Esophagus mucosa (tissue), 1 donor: ENCODE measurements at regions not wholly inside any gene's neighbourhood (a gene's known extent, or its start where the extent isn't known, plus 50 kb on each side); places are given as distances from the start of the nearest gene placed in this dataset.
A peak's percentile ranks its signal among the peaks of the same experiment; 100 is the strongest.
"Not testable (repeated sequence)": the region's sequence is repeated elsewhere in the genome, so short reads cannot be mapped to it uniquely, and the experiment has no call there.

Experiments
- ATAC-seq: fragments of 200-7000 bp; cut with Tn5 transposase; one replicate; pipeline ENCODE4 v1.9.1; 2020
- donor health status: DM: yes; HTN: yes; CAD: no.

GRCh38 chr7:119127706-119128105 is 903.2 kb downstream of the ANKRD7 start:
- no peak for ATAC-seq

- no peak for ATAC-seq
Measured at GRCh38 chr7:119132436-119132835, 907.9 kb downstream of the ANKRD7 start.

- ATAC-seq, result no peak
Measured at GRCh38 chr7:119167431-119167830, 942.9 kb downstream of the ANKRD7 start.

- ATAC-seq, result no peak
Measured at GRCh38 chr7:119172043-119172442, 947.5 kb downstream of the ANKRD7 start.

GRCh38 chr7:119175911-119176627 is 951.6 kb downstream of the ANKRD7 start:
- no peak for ATAC-seq

- no peak for ATAC-seq
Measured at GRCh38 chr7:119177863-119178262, 953.4 kb downstream of the ANKRD7 start.

GRCh38 chr7:119184124-119184788 is 959.8 kb downstream of the ANKRD7 start:
- ATAC-seq, result no peak

GRCh38 chr7:119196183-119196582 is 971.7 kb downstream of the ANKRD7 start:
- no peak for ATAC-seq

GRCh38 chr7:119197172-119197876 is 972.8 kb downstream of the ANKRD7 start:
- ATAC-seq, result peak; percentile 84

GRCh38 chr7:119197877-119198527 is 973.5 kb downstream of the ANKRD7 start:
- ATAC-seq, result peak; percentile 89

- ATAC-seq, result no peak
Measured at GRCh38 chr7:119219663-119220062, 995.2 kb downstream of the ANKRD7 start.

- no peak for ATAC-seq
Measured at GRCh38 chr7:119223930-119224329, 999.4 kb downstream of the ANKRD7 start.

GRCh38 chr7:119228482-119228881 is 1004.0 kb downstream of the ANKRD7 start:
- no peak for ATAC-seq

GRCh38 chr7:119232091-119232490 is 1007.6 kb downstream of the ANKRD7 start:
- no peak for ATAC-seq

GRCh38 chr7:119233015-119233414 is 1008.5 kb downstream of the ANKRD7 start:
- no peak for ATAC-seq

GRCh38 chr7:119252962-119253361 is 1020.0 kb upstream of the KCND2 start:
- ATAC-seq, result no peak

GRCh38 chr7:119254742-119255141 is 1018.2 kb upstream of the KCND2 start:
- ATAC-seq, result no peak

GRCh38 chr7:119256001-119256400 is 1017.0 kb upstream of the KCND2 start:
- ATAC-seq, result no peak

GRCh38 chr7:119256446-119257131 is 1016.4 kb upstream of the KCND2 start:
- ATAC-seq, result peak; percentile 74

GRCh38 chr7:119266790-119267189 is 1006.2 kb upstream of the KCND2 start:
- not testable (repeated sequence) for ATAC-seq

GRCh38 chr7:119270045-119270464 is 1002.9 kb upstream of the KCND2 start:
- peak; percentile 83 for ATAC-seq

- ATAC-seq, result peak; percentile 99
Measured at GRCh38 chr7:119270644-119271043, 1002.3 kb upstream of the KCND2 start.
